Activated CD4-positive, alpha-beta T cell treated with anti-CD3 and anti-CD28 coated beads, Interleukin-2, amount 50 U/mL, for 24 hours (primary cell): ENCODE measurements at regions not wholly inside any gene's neighbourhood (a gene's known extent, or its start where the extent isn't known, plus 50 kb on each side); places are given as distances from the start of the nearest gene placed in this dataset.
"Not testable (repeated sequence)": the region's sequence is repeated elsewhere in the genome, so short reads cannot be mapped to it uniquely, and the experiment has no call there.

ENCODE experiments used
- DNase-seq, 2 donors: peaks; one replicate each; pipeline ENCODE4 v3.0.0-alpha.2; 2020; ENCODE audit warnings: low read depth in 1 of 2, low spot score in 1 of 2

- DNase-seq: no peak
Observed at GRCh38 chr6:19210849-19211590, 626.1 kb upstream of the ID4 start.

GRCh38 chr6:19214231-19214630, 622.9 kb upstream of the ID4 start:
- DNase-seq: no peak

- no peak for DNase-seq
Observed at GRCh38 chr6:19219931-19220330, 617.2 kb upstream of the ID4 start.

GRCh38 chr6:19231878-19232561, 605.1 kb upstream of the ID4 start:
- DNase-seq: no peak

GRCh38 chr6:19245656-19246055, 591.5 kb upstream of the ID4 start:
- DNase-seq: no peak

GRCh38 chr6:19247181-19247580, 590.0 kb upstream of the ID4 start:
- DNase-seq: not testable (repeated sequence)

GRCh38 chr6:19256123-19256522, 581.0 kb upstream of the ID4 start:
- DNase-seq: not testable (repeated sequence)

- DNase-seq: no peak
Observed at GRCh38 chr6:19261642-19262041, 575.5 kb upstream of the ID4 start.

- DNase-seq: no peak
Observed at GRCh38 chr6:19268117-19268516, 569.1 kb upstream of the ID4 start.

- no peak for DNase-seq
Observed at GRCh38 chr6:19268718-19269117, 568.5 kb upstream of the ID4 start.

- DNase-seq: no peak
Observed at GRCh38 chr6:19269341-19269898, 567.8 kb upstream of the ID4 start.

GRCh38 chr6:19270616-19271015, 566.6 kb upstream of the ID4 start:
- DNase-seq: no peak

GRCh38 chr6:19279273-19279684, 557.9 kb upstream of the ID4 start:
- DNase-seq: no peak

GRCh38 chr6:19287928-19288327, 549.2 kb upstream of the ID4 start:
- no peak for DNase-seq

- no peak for DNase-seq
Observed at GRCh38 chr6:19289457-19289856, 547.7 kb upstream of the ID4 start.

GRCh38 chr6:19297880-19298279, 539.3 kb upstream of the ID4 start:
- no peak for DNase-seq

GRCh38 chr6:19298421-19298820, 538.7 kb upstream of the ID4 start:
- no peak for DNase-seq

- DNase-seq: no peak
Observed at GRCh38 chr6:19299129-19299528, 538.0 kb upstream of the ID4 start.

- DNase-seq: no peak
Observed at GRCh38 chr6:19301980-19302379, 535.2 kb upstream of the ID4 start.

- DNase-seq: no peak
Observed at GRCh38 chr6:19303383-19303782, 533.8 kb upstream of the ID4 start.

GRCh38 chr6:19309661-19310060, 527.5 kb upstream of the ID4 start:
- no peak for DNase-seq

GRCh38 chr6:19311786-19312185, 525.4 kb upstream of the ID4 start:
- no peak for DNase-seq
